ENCODE measurements at regions not wholly inside any gene's neighbourhood (a gene's known extent, or its start where the extent isn't known, plus 50 kb on each side); places are given as distances from the start of the nearest gene placed in this dataset.

GRCh38 chr13:71382285-71382684, 484.7 kb downstream of the DACH1 start:
- no peaks in the 10 kb centered on the region for H3K79me2 ChIP-seq (ENCODE audit: low read length)

GRCh38 chr13:71380191-71380590, 486.8 kb downstream of the DACH1 start:
- TF ChIP-seq CTCF (IDR thresholded peaks at IDR 0.05; ENCODE audit: low read depth, low read length) (no peak), EZH2phosphoT487 (IDR thresholded peaks at IDR 0.05; ENCODE audit: low read depth) (no peak)

More at GRCh38 chr13:71382285-71382684, 484.7 kb downstream of the DACH1 start:
- H3K9me3 ChIP-seq (ENCODE audit: insufficient read depth, low read length), result peaks cover 14% of the 10 kb centered on the region; the same call in 1 of the 2 replicates
- peak overlapping the region; percentile 47; the same call in 1 of the 2 replicates for H2AFZ ChIP-seq (ENCODE audit: low read depth, low read length)
- H3K27me3 ChIP-seq (ENCODE audit: low read depth, low read length), result no peaks in the 10 kb centered on the region
- no peak overlapping the region for H3K4me3 ChIP-seq (ENCODE audit: low read length)
- no peak overlapping the region for H3K27ac ChIP-seq (ENCODE audit: low read length)
- no peaks in the 10 kb centered on the region for H4K20me1 ChIP-seq (ENCODE audit: insufficient read depth, low read length)
- TF ChIP-seq EZH2phosphoT487 (IDR thresholded peaks at IDR 0.05; ENCODE audit: low read depth) (no peak), CTCF (IDR thresholded peaks at IDR 0.05; ENCODE audit: low read depth, low read length) (no peak)
- no peak overlapping the region for H3K4me2 ChIP-seq (ENCODE audit: low read length)
- no peak overlapping the region for H3K9ac ChIP-seq (ENCODE audit: low read length)
- H3K36me3 ChIP-seq (replicated peaks; ENCODE audit: low read depth, low read length), result peaks cover 15% of the 10 kb centered on the region
- peaks cover 5% of the 10 kb centered on the region; the same call in 1 of the 2 replicates for H3K4me1 ChIP-seq (ENCODE audit: low read length)

GRCh38 chr13:71378961-71379905, 487.8 kb downstream of the DACH1 start:
- no peak for TF ChIP-seq EZH2phosphoT487 (IDR thresholded peaks at IDR 0.05; ENCODE audit: low read depth)
- TF ChIP-seq CTCF (IDR thresholded peaks at IDR 0.05; ENCODE audit: low read depth, low read length), result no peak
- no peak overlapping the region for H3K4me3 ChIP-seq (ENCODE audit: low read length)
- no peak overlapping the region for H3K9ac ChIP-seq (ENCODE audit: low read length)
- H3K79me2 ChIP-seq (ENCODE audit: low read length), result no peaks in the 10 kb centered on the region
- no peak overlapping the region for H3K27ac ChIP-seq (ENCODE audit: low read length)
- H3K4me1 ChIP-seq (ENCODE audit: low read length), result peaks cover 5% of the 10 kb centered on the region; the same call in 1 of the 2 replicates
- H4K20me1 ChIP-seq (ENCODE audit: insufficient read depth, low read length), result no peaks in the 10 kb centered on the region
- peaks cover 15% of the 10 kb centered on the region for H3K36me3 ChIP-seq (replicated peaks; ENCODE audit: low read depth, low read length)
- peaks cover 14% of the 10 kb centered on the region; the same call in 1 of the 2 replicates for H3K9me3 ChIP-seq (ENCODE audit: insufficient read depth, low read length)
- H3K4me2 ChIP-seq (ENCODE audit: low read length), result peak overlapping the region; percentile 14; the same call in 1 of the 2 replicates
- peak overlapping the region; percentile 86; the same call in 1 of the 2 replicates for H2AFZ ChIP-seq (ENCODE audit: low read depth, low read length)
- no peaks in the 10 kb centered on the region for H3K27me3 ChIP-seq (ENCODE audit: low read depth, low read length)

More at GRCh38 chr13:71380191-71380590, 486.8 kb downstream of the DACH1 start:
- Histone ChIP-seq H2AFZ (ENCODE audit: low read depth, low read length) (no peak overlapping the region), H3K4me3 (ENCODE audit: low read length) (no peak overlapping the region), H3K4me1 (ENCODE audit: low read length) (peaks cover 5% of the 10 kb centered on the region; the same call in 1 of the 2 replicates), H3K36me3 (replicated peaks; ENCODE audit: low read depth, low read length) (peaks cover 15% of the 10 kb centered on the region), H3K27ac (ENCODE audit: low read length) (no peak overlapping the region; the same call in 1 of the 2 replicates), H3K27me3 (ENCODE audit: low read depth, low read length) (no peaks in the 10 kb centered on the region), H3K79me2 (ENCODE audit: low read length) (no peaks in the 10 kb centered on the region), H4K20me1 (ENCODE audit: insufficient read depth, low read length) (no peaks in the 10 kb centered on the region), H3K9me3 (ENCODE audit: insufficient read depth, low read length) (peaks cover 14% of the 10 kb centered on the region; the same call in 1 of the 2 replicates), H3K9ac (ENCODE audit: low read length) (no peak overlapping the region), H3K4me2 (ENCODE audit: low read length) (no peak overlapping the region)

GRCh38 chr13:71374471-71375049, 492.4 kb downstream of the DACH1 start:
- Histone ChIP-seq H3K4me1 (ENCODE audit: low read length) (no peaks in the 10 kb centered on the region), H2AFZ (ENCODE audit: low read depth, low read length) (no peak overlapping the region), H3K79me2 (ENCODE audit: low read length) (no peaks in the 10 kb centered on the region), H3K9ac (ENCODE audit: low read length) (no peak overlapping the region), H3K4me3 (ENCODE audit: low read length) (no peak overlapping the region), H4K20me1 (ENCODE audit: insufficient read depth, low read length) (no peaks in the 10 kb centered on the region), H3K9me3 (ENCODE audit: insufficient read depth, low read length) (0 out of 2 replicates have a peak, but pooled peaks cover 2% of the 10 kb centered on the region), H3K27me3 (ENCODE audit: low read depth, low read length) (no peaks in the 10 kb centered on the region), H3K4me2 (ENCODE audit: low read length) (no peak overlapping the region), H3K27ac (ENCODE audit: low read length) (no peak overlapping the region), H3K36me3 (replicated peaks; ENCODE audit: low read depth, low read length) (peaks cover 7% of the 10 kb centered on the region)
- TF ChIP-seq CTCF (IDR thresholded peaks at IDR 0.05; ENCODE audit: low read depth, low read length) (no peak), EZH2phosphoT487 (IDR thresholded peaks at IDR 0.05; ENCODE audit: low read depth) (no peak)

Measured in OCI-LY3 (cell line).